ENCODE measurements at regions not wholly inside any gene's neighbourhood (a gene's known extent, or its start where the extent isn't known, plus 50 kb on each side); places are given as distances from the start of the nearest gene placed in this dataset.

GRCh38 chr3:23748398-23749110, 57.2 kb upstream of the UBE2E1 start:
- peaks cover 3% of the 10 kb centered on the region for H3K4me1 ChIP-seq
- H3K27ac ChIP-seq = no peak overlapping the region
- H3K36me3 ChIP-seq (ENCODE audit: low read depth, missing control alignments) = no peaks in the 10 kb centered on the region
- intact Hi-C loops (cut with DNase I; ENCODE audit: low total_unique reads) = no loop called here
- no peaks in the 10 kb centered on the region for H3K9me3 ChIP-seq
- no peak for DNase-seq
- H3K4me3 ChIP-seq = no peak overlapping the region
- no peaks in the 10 kb centered on the region for H3K27me3 ChIP-seq
- 85 to 93% methylated on average over 4 of the region's 4 CpGs for WGBS, 2 donors
- TF ChIP-seq POLR2A (IDR thresholded peaks at IDR 0.05) = no peak

- peaks cover 3% of the 10 kb centered on the region for H3K4me1 ChIP-seq
- intact Hi-C loops (cut with DNase I; ENCODE audit: low total_unique reads) = no loop called here
- no peaks in the 10 kb centered on the region for H3K9me3 ChIP-seq
- DNase-seq = no peak
- H3K4me3 ChIP-seq = no peak overlapping the region
- no peaks in the 10 kb centered on the region for H3K36me3 ChIP-seq (ENCODE audit: low read depth, missing control alignments)
- no peaks in the 10 kb centered on the region for H3K27me3 ChIP-seq
- TF ChIP-seq CTCF (IDR thresholded peaks at IDR 0.05) = no peak
- no peak for TF ChIP-seq POLR2A (IDR thresholded peaks at IDR 0.05)
- no peak overlapping the region for H3K27ac ChIP-seq
- 94 to 96% methylated on average over 4 of the region's 4 CpGs for WGBS, 2 donors
Observed at GRCh38 chr3:23749609-23750008, 56.1 kb upstream of the UBE2E1 start.

GRCh38 chr3:23750573-23751210, 55.1 kb upstream of the UBE2E1 start:
- DNase-seq = no peak
- Histone ChIP-seq H3K9me3 (no peaks in the 10 kb centered on the region), H3K36me3 (ENCODE audit: low read depth, missing control alignments) (no peaks in the 10 kb centered on the region), H3K27ac (no peak overlapping the region), H3K4me3 (no peak overlapping the region), H3K27me3 (no peaks in the 10 kb centered on the region), H3K4me1 (peaks cover 3% of the 10 kb centered on the region)
- intact Hi-C loops (cut with DNase I; ENCODE audit: low total_unique reads) = no loop called here
- WGBS, 2 donors = 60 to 67% methylated on average over 11 of the region's 11 CpGs
- no peak for TF ChIP-seq CTCF (IDR thresholded peaks at IDR 0.05)
- TF ChIP-seq POLR2A (IDR thresholded peaks at IDR 0.05) = no peak

DNA sequence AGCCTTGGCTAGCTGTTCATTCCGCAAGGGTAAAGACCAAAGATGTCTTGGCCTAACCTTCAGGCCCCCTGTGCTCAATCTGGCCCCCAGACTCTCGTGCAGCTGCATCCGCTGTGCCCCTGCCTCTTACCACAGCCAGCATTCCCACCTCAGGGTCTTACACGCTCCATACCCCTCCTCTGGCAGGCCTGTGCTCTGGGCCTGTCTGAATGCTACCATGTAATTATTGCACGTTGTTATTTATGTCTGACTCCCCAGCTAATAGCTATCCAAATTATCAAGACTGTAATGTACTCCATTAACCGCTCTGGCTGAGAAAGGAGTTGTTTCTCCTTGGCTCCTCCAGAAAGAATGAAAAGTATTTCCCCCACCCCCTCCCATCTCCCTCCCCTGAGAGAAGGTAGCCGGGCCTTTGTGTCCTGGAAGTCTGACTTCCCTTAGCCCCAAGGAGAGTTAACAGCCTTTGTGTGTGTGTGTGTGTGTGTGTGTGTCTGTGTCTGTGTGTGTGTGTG, 54.5 kb upstream of the UBE2E1 start:
- no peak for TF ChIP-seq CTCF (IDR thresholded peaks at IDR 0.05)
- no peak for TF ChIP-seq POLR2A (IDR thresholded peaks at IDR 0.05)
- Histone ChIP-seq H3K27ac (no peak overlapping the region), H3K4me1 (peaks cover 3% of the 10 kb centered on the region), H3K36me3 (ENCODE audit: low read depth, missing control alignments) (no peaks in the 10 kb centered on the region), H3K9me3 (no peaks in the 10 kb centered on the region), H3K4me3 (no peak overlapping the region), H3K27me3 (no peaks in the 10 kb centered on the region)
- intact Hi-C loops (cut with DNase I; ENCODE audit: low total_unique reads) = no loop called here
- WGBS, 2 donors = 47 to 58% methylated on average over 7 of the region's 7 CpGs
- no peak for DNase-seq

DNA sequence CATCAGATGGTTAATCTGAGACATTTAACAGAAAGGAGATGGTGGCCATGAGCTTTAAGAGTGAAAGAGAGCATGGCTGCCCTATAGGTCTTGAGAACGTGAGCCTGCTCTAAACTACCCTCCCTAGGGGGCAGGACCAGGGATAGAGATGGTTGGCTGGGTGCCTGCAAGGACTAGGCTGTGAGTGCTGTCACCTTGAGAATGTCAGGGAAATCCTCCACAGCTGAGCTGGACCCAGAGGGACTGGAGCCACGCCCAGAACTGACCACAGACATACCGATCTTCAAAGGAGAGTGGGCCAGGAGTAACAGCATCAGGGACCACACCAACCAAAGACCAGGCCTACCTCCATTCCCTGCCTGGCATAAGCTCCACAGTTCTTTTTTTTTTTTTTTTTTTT, 53.6 kb upstream of the UBE2E1 start:
- Histone ChIP-seq H3K4me3 (no peak overlapping the region), H3K27me3 (no peaks in the 10 kb centered on the region), H3K9me3 (no peaks in the 10 kb centered on the region), H3K4me1 (peaks cover 9% of the 10 kb centered on the region), H3K36me3 (ENCODE audit: low read depth, missing control alignments) (no peaks in the 10 kb centered on the region), H3K27ac (no peak overlapping the region)
- intact Hi-C loops (cut with DNase I; ENCODE audit: low total_unique reads) = no loop called here
- TF ChIP-seq POLR2A (IDR thresholded peaks at IDR 0.05) (no peak), CTCF (IDR thresholded peaks at IDR 0.05) (no peak)
- whole genome bisulfite sequencing, 2 donors = 59 to 66% methylated on average over 3 of the region's 3 CpGs
- DNase-seq = no peak
